GM21529 (cell line): ENCODE measurements at regions not wholly inside any gene's neighbourhood (a gene's known extent, or its start where the extent isn't known, plus 50 kb on each side); places are given as distances from the start of the nearest gene placed in this dataset.

Experiments used
- ATAC-seq: cut with Tn5 transposase; IDR thresholded peaks from one replicate; pipeline ENCODE4 v1.9.1; 2021; ENCODE audit not compliant: unreplicated experiment

DNA sequence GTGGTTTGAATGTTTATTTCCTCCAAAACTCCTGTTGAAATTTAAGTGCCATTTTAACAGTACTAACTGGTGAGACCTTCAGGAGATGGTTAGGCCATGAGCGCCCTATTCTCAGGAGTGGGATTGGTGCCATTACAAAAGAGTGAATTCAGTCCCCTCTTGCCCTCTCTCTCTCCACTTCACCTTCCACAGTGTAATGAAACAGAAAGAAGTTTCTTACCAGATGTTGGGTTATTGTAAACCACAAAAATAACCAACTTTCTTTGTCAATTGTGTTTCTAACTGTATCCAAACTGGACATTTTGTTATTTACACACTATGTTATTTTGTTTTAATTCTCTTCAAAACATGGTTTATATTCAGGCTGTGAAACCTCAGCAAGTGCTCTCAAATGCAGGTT, 1734.3 kb downstream of the PCDH7 start:
- ATAC-seq = no peak

DNA sequence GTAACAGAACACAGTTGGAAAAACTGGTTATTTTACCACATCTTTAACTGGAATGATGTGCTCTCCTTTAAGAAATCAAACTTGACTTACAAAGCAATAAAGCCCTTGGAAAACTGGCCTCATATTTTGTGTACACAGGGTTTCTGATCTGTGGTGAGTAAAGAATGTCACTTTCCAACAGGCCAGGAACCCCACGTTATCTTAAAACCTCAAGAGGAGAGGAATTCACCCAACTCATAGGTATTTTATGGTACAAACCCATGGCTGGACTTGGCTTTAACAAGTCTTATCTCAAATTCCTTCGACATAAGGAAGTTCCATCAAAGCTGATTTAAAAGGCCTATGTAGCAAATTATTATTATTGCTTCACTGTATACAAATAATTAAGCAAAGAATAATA, 1735.1 kb downstream of the PCDH7 start:
- no peak for ATAC-seq

DNA sequence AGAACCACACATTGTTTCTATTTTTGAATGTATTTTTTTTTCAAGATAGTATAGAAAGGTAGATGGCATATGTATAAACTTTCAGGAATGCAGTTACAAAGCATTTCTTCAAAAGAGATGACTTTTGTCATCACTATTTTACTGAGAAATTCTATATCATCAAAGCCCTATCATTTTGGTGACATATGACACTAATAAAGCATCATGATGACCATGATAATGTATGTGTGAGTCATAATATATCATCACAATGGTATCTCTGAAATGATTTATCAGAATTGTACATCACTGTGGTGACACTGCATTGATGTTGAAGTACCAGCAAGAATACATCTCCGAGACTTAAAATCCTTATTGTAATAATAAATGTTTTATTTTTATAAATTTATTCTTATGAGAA, 1740.8 kb downstream of the PCDH7 start:
- ATAC-seq = no peak

DNA sequence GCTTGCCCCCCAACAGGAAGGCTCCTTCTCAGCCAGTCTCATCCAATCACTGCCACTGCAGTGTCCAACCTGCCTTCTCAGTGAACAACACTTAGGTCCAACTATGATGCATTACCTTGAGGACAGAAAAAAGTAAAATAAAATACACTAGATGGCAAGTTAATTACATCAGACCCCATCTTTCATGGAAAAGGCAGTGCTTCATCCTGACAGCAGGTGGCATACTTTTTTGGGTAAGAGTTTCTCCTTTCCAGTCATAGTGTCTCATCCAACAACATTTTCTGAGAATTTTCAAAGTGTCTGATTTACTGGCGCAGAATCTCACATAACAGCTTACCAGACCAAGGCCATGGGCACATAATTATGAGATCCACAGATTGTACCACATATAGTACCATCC, 1742.8 kb downstream of the PCDH7 start:
- ATAC-seq = no peak

GRCh38 chr4:32470087-32470585, 1750.0 kb downstream of the PCDH7 start:
- no peak for ATAC-seq

GRCh38 chr4:32472918-32473317, 1752.7 kb downstream of the PCDH7 start:
- ATAC-seq = no peak

DNA sequence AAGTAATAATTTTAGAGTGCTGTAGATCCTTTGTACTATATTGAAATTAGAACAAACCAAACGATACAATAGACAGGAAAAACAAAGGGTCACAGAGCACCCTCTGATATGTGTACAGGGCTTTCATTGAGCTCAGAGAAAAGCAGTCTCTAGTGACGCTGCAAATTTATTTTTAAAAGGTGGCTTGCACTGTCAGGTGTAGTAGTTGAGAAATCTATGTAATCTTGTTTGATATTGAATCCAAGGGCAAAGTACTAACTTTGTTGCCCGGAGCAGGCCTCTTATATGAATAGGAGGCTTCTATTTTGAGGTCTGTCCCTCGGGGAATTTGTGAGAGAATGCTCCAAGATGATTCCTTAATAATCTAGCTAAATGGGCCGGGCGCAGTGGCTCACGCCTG, 1755.5 kb downstream of the PCDH7 start:
- no peak for ATAC-seq

DNA sequence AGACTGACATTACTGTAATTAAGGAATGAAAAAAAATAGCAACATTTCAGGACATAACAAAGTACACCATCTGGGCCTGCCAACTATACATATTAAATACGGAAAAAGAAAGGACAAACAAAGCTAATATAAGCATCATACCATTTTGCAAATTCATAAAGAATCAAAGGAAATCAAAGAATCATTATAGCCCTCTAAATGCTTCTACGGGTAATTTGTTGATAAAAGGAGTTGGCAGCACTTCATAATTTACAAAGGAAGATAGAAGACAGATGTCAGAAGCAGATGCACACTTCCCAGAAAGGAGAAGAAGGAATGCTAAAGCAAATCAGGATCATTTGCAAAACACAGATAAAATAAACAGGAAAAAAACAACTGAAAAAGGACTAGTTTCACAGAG, 1757.3 kb downstream of the PCDH7 start:
- no peak for ATAC-seq

- ATAC-seq = no peak
Observed at GRCh38 chr4:32485956-32486355, 1765.8 kb downstream of the PCDH7 start.

- ATAC-seq = no peak
Observed at GRCh38 chr4:32488690-32489089, 1768.5 kb downstream of the PCDH7 start.

DNA sequence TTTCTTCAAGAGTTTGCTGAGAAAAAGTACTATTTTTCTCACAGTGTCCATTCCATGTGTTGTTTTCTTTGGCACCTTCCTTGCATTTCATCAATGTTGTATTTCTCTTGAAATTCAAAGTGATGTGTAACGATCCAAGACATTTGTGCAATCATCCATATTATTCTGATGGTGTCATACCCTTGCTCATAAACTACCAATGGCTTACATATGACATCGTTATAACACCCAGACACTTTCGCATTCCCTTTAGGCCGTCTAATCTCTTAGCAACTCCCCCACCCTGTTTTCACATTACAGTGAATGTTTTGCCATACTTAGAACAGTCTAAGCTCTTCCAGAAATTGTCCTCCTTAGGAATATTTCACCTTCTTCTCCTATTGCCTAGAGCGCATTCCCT, 1779.0 kb downstream of the PCDH7 start:
- ATAC-seq = no peak

DNA sequence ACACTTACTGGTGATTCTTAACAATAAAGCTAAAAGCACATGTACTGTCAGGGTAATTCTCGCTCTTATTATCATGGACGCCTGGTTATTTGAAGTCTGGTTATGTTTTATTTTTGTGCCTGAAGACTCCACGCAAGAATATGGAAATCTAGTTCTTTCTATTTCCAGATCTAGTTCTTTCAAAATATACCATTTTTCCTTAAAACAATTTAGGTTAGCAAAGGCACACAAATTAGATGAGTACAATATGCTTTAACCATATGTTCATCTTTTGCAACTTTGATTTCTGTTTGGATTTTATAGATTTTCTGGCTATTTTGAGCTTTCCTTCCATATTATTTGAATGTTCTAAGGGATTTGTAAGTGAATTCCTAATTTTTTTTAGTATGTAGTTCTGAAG, 1783.1 kb downstream of the PCDH7 start:
- no peak for ATAC-seq

DNA sequence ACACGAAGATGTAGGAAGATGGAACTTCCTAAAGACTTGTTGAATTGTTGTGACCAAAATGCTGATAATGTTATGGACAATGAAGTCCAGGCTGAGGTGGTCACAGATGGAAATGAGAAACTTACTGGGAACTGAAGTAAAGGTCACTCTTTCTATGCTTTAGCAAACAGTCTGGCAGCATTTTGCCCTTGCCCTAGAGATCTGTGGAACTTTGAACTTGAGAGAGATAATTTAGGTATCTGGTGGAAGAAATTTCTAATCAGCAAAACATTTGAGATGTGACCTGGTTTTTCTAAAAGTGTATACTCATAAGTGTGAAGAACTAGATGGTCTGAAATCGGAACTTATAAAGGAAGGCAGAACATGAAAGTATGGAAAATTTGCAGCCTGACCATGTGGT, 1785.9 kb downstream of the PCDH7 start:
- ATAC-seq = no peak

GRCh38 chr4:32519060-32519459, 1798.9 kb downstream of the PCDH7 start:
- no peak for ATAC-seq

DNA sequence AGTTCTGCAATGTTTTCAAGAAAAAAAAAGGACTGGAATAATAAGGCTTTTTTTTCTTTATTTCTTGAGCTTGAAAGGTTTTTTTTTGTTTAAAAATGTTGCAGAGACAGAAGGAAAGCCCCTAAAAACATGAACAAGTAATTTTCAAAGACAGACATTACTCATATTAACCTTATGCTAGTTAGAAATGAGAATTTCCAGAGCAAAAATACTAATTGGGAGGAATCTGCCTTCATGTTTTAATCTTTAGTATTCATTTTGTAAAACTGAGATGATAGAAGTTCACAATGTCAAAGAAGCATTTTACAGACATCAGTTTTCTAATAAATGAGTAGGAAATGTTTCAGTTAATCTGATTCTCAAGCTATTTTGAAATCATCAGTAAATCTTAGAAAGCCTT, 1805.3 kb downstream of the PCDH7 start:
- ATAC-seq = no peak

- ATAC-seq = no peak
Observed at GRCh38 chr4:32544846-32545245, 1824.7 kb downstream of the PCDH7 start.

GRCh38 chr4:32551943-32552342, 1831.8 kb downstream of the PCDH7 start:
- ATAC-seq = no peak

DNA sequence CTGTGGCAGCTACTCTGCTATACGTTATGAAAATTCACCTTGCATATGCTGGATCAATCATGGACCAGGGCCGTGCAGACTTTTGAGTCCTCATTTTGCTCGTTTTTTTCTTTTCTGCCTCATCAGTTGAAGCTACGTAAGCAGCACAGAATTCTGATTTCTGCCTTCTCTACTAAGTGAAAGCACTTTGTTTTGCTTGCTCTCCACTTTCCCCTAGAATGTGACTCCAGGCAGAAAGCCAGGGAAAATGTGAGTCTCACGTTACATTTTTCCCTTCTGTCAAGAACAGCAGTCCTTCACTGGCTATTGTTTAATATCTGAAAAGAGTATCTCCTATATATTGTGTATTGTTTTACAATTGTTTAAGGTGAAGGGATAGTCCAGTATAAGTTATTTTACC, 1840.1 kb downstream of the PCDH7 start:
- ATAC-seq = no peak

- no peak for ATAC-seq
Observed at GRCh38 chr4:32562010-32562409, 1841.8 kb downstream of the PCDH7 start.

DNA sequence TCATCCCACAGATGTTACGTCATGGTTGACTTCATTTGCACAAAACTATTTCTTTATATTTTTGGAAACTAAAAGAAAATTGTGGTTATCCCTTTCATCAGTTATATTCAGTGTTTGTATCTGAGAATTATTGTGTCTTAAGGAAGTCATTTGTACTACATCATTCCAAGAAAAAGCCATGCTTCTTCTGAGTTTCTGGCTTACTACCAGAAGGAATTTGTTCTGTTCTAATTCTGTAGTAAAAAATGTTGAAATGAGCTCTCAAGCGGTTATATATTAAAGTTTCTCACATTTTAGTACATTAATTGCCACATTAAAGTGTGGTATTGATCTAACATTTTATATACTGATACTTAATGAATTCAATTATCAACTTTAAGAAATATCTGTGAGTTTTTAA, 1844.5 kb downstream of the PCDH7 start:
- no peak for ATAC-seq

- no peak for ATAC-seq
Observed at GRCh38 chr4:32569861-32570260, 1849.7 kb downstream of the PCDH7 start.

- no peak for ATAC-seq
Observed at GRCh38 chr4:32572366-32572765, 1852.2 kb downstream of the PCDH7 start.

- ATAC-seq = no peak
Observed at GRCh38 chr4:32574803-32575202, 1854.6 kb downstream of the PCDH7 start.

GRCh38 chr4:32589097-32589496, 1868.9 kb downstream of the PCDH7 start:
- no peak for ATAC-seq
